ENCODE measurements at regions not wholly inside any gene's neighbourhood (a gene's known extent, or its start where the extent isn't known, plus 50 kb on each side); places are given as distances from the start of the nearest gene placed in this dataset.

DNA sequence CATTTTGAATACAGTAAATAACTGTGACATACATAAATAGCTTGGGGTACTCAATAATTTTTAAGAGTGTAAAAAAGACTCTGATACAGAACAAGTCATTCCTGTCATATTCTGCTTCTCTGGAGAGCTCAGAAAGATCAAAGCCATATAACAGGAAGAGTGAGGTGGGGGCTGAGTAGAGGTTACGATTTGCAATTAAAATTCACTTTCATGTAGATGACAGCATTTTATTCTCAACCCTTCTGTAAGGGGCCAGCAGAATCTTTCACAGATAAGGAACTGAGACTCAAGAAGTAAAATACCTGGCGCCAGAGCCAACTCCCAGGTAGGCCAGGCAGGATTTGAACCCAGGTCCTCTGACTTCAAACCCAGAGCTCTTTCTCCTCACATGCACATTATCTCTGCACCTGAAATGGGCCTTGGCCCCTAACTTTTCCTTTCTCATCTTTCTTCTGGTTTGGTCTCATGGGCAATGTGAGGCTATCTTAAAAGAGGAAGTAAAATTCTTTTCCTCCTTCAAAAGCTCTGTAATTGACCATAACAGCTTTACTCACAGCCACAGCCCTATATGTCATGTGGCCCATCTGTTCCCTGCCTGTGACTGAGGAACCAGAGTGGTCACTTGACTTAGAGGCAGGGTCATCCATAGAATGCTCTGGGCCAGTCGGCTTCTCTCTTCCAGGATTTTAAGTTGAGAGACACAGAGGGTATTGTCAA, 80.9 kb upstream of the SYT6 start:
- FAIRE-seq (no peak), ATAC-seq (no peak), DNase-seq (ENCODE audit: extremely low read depth in 1 of 4, low spot score in 3 of 4) (no peak)
- H3K9me3 ChIP-seq (replicated peaks; ENCODE audit: control insufficient read depth, insufficient read depth, low read depth, low read length): no peaks in the 10 kb centered on the region
- WGBS (ENCODE audit: insufficient coverage, low coverage, missing lambda C conversion rate): 0% methylated on average over 3 of the region's 3 CpGs
- no TSS peak for BruUV-seq (replicated peaks)
- peaks cover 4% of the 10 kb centered on the region; the same call in 1 of the 2 replicates for H4K20me1 ChIP-seq (replicated peaks; ENCODE audit: control insufficient read depth, insufficient read depth, low read length)
- peaks cover 6 to 13% of the 10 kb centered on the region in 2 experiments; a peak in 3 of 5 replicates for H3K27me3 ChIP-seq (ENCODE audit: control insufficient read depth in 2 of 2, insufficient read depth in 2 of 2, low read length in 2 of 2)
- no peak overlapping the region for H3K4me2 ChIP-seq (ENCODE audit: insufficient read depth, low read length)
- in situ Hi-C loops (cut with MboI): no loop called here
- ChIA-PET CTCF (ENCODE audit: low intra/inter-chr PET ratio) (no interaction called here), POLR2A (no interaction called here)
- H3K36me3 ChIP-seq (ENCODE audit: control insufficient read depth, insufficient read depth, low read length): no peaks in the 10 kb centered on the region
- no peaks in the 10 kb centered on the region for H3K9me1 ChIP-seq (ENCODE audit: control insufficient read depth, insufficient read depth, low read length)
- no peaks in the 10 kb centered on the region for H3K4me1 ChIP-seq (replicated peaks in 1 of 2; ENCODE audit: control insufficient read depth in 2 of 2, insufficient read depth in 2 of 2, low read length in 2 of 2)
- no peak overlapping the region for H2AFZ ChIP-seq (ENCODE audit: low read depth, low read length)
- intact Hi-C loops (cut with micrococcal nuclease): loop anchor here (5.0 kb wide), 1 partner anchor 48 kb away; no protein-coding TSS in a partner anchor
- 0 out of 6 replicates have a peak, but pooled peaks of 1 of the 3 experiments have one; percentile 8 for TF ChIP-seq ZBTB11 (CRISPR knock-in tag; IDR thresholded peaks at IDR 0.05)
- TF ChIP-seq NFATC3 (IDR thresholded peaks at IDR 0.05): no peak
- no peak overlapping the region for H3K4me3 ChIP-seq
- no peak overlapping the region for H3K9ac ChIP-seq (ENCODE audit: insufficient read depth in 1 of 2, low read depth in 2 of 2, low read length in 2 of 2)
- H3K27ac ChIP-seq (ENCODE audit: extremely low read depth, low read depth, low read length): no peak overlapping the region
- no peaks in the 10 kb centered on the region for H3K79me2 ChIP-seq (ENCODE audit: control insufficient read depth, insufficient read depth, low read length)

Data from K562 (cell line).